RWPE1 (cell line): ENCODE measurements at regions not wholly inside any gene's neighbourhood (a gene's known extent, or its start where the extent isn't known, plus 50 kb on each side); places are given as distances from the start of the nearest gene placed in this dataset.

ENCODE experiments used
- CTCF ChIA-PET: fragments of 350-600 bp; sonication (Branson Sonifier 250); formaldehyde crosslinking; extraction: SDS; loops from one replicate; lab custom pipeline; 2021; lab: Yijun Ruan, JAX
- POLR2A ChIA-PET: fragments of 400-600 bp; formaldehyde crosslinking; extraction: SDS; loops from one replicate; lab custom pipeline; 2020; ENCODE audit warnings: antibody characterized with exemption; ENCODE audit not compliant: low non-redundant PET; lab: Yijun Ruan, JAX
- DNase-seq: peaks from one replicate; pipeline ENCODE4 v3.0.0; 2012; ENCODE audit warnings: low spot score
- H3K27ac ChIP-seq: fragments of 450-650 bp; 2 replicates; pipeline ENCODE4 v1.5.1; 2017
- TF ChIP-seq, protein P1 (sequence below): fragments of 450-650 bp; conservative IDR thresholded peaks from 2 replicates; pipeline ENCODE4 v1.5.1; 2017; ENCODE audit warnings: low read depth, mild to moderate bottlenecking

DNA sequence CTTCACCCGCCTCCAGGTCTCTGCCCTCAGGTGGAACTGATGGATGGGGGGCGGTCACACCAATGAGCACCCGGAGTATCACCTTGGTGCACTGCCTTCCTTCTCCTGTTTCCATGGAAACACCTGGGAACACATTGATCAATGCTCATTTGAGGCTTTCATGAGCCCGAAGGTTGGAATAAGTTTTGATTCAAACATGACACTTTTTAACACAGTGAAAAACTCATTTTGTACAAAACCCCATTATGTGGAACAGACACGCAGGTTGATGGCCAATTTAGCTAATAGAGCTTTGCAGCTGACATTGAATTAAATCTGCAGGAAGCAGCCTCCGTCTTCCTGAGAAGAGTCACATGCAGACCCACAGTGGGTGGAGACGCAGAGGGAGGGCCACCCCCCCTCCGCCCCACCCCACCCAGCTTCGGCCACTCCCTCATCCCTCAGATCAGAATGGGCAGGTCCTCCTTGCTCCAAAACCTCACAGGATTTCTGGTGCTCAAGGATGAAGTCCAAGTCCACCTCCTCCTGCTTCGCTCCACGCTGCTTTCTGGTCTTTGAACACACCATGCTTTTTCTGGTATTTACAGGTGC is 96.0 kb upstream of the MYCN start:
- CTCF ChIA-PET, result no interaction called here
- TF ChIP-seq, protein P1, sequence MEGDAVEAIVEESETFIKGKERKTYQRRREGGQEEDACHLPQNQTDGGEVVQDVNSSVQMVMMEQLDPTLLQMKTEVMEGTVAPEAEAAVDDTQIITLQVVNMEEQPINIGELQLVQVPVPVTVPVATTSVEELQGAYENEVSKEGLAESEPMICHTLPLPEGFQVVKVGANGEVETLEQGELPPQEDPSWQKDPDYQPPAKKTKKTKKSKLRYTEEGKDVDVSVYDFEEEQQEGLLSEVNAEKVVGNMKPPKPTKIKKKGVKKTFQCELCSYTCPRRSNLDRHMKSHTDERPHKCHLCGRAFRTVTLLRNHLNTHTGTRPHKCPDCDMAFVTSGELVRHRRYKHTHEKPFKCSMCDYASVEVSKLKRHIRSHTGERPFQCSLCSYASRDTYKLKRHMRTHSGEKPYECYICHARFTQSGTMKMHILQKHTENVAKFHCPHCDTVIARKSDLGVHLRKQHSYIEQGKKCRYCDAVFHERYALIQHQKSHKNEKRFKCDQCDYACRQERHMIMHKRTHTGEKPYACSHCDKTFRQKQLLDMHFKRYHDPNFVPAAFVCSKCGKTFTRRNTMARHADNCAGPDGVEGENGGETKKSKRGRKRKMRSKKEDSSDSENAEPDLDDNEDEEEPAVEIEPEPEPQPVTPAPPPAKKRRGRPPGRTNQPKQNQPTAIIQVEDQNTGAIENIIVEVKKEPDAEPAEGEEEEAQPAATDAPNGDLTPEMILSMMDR, result no peak
- POLR2A ChIA-PET, result no interaction called here
- H3K27ac ChIP-seq, result no peak overlapping the region
- no peak for DNase-seq

DNA sequence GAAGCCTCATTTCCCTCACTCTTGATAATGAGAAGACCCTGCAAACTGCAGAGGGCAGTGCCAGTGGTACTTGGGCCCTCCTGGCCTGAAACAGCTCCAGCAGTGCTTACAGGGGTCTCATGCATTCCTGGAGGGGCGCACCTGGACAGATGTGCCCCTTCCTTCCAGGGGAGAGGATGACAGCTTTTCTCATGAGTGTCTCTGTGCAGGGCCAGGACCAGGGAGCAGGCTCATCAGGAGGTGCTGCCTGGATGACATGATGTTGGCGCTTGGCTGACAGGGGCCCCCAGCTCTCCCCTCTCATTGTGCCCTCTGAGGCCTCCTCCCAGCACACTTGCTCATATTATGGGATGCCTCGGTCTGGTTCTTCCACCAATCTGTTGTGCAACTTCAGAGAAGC is 95.1 kb upstream of the MYCN start:
- CTCF ChIA-PET, result interaction anchor here (0.6 kb wide), 1 partner anchor 68 kb away, joined by 3 read pairs; no protein-coding TSS in a partner anchor
- no peak for DNase-seq
- H3K27ac ChIP-seq, result no peak overlapping the region
- POLR2A ChIA-PET, result no interaction called here
- TF ChIP-seq, protein P1, result no peak

DNA sequence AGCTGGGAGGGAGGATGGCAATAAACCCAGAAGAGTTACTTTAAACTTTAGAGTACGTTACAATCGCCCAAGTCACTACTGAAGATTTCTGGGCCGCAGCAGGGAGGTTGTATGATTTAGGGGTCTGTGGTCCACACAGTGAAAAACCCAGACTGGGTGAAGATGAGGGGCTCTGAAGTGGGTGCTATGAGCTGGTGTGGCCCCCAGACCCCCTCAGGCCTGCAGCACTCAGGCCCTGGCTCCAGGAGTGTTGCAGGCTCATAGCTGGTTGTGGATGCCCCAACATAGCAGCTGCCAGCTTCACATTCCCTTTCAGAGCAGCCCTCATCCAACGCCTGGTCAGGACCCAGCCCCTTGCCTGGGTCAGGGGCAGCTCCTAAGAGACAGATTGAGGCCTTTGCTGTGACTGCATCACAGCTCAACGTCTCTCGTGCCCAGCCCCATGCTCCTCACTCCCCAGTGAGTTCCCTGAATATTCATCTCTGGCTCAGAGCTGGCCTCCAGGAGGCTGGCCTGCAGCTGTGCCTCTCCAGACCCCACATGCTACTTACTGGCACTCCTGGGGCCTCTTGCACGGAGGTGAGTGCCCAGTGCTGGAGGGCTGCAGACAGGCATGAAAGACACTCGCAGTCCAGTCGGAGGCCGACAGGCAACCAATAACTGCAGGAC is 94.5 kb upstream of the MYCN start:
- CTCF ChIA-PET, result interaction anchor here (0.6 kb wide), 1 partner anchor 68 kb away, joined by 3 read pairs; no protein-coding TSS in a partner anchor

DNA sequence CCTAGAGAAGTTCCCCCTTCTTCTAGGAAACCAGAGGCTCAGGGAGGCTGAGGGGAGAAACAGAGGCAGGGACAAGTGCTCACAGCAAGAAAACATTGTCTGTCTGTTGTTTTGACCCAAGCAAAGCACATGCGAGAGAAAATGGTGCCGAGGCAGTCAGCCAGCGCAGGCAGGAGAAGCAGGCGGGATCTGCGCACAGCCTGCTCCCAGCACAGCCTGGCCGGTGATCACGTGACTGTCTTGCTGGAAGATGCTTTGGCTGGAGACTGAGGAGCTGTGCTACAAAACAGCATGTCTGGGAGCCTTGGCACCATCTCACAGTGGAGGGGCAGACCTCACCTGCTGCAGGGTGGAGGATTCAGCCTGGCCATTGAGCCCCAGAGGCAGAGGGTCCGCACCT is 93.7 kb upstream of the MYCN start:
- ChIA-PET POLR2A (no interaction called here), CTCF (no interaction called here)
- no peak overlapping the region for H3K27ac ChIP-seq
- no peak for DNase-seq
- TF ChIP-seq, protein P1, result no peak

More for the DNA sequence above, 94.5 kb upstream of the MYCN start:
- TF ChIP-seq, protein P1, result no peak
- POLR2A ChIA-PET, result no interaction called here
- no peak for DNase-seq
- no peak overlapping the region for H3K27ac ChIP-seq

DNA sequence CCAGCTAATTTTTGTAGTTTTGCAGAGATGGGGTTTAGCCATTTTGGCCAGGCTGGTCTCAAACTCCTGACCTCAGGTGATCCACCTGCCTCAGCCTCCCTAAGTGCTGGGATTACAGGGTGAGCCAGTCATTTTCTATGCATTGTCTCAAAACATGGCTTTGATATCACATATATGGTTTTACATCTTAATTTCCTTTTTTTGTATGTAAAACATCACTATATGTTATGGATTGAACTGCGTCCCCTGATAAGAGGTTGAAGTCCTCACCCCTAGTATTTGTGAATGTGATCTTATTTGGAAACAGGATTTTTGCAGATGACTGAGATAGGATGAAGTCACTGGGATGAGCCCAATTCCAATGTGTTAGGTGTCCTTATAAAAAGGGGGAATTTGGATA is 89.8 kb upstream of the MYCN start:
- H3K27ac ChIP-seq, result no peak overlapping the region
- CTCF ChIA-PET, result interaction anchor here (0.7 kb wide), 1 partner anchor 175 kb away, joined by 3 read pairs; no protein-coding TSS in a partner anchor
- TF ChIP-seq, protein P1, result no peak
- POLR2A ChIA-PET, result no interaction called here
- no peak for DNase-seq

DNA sequence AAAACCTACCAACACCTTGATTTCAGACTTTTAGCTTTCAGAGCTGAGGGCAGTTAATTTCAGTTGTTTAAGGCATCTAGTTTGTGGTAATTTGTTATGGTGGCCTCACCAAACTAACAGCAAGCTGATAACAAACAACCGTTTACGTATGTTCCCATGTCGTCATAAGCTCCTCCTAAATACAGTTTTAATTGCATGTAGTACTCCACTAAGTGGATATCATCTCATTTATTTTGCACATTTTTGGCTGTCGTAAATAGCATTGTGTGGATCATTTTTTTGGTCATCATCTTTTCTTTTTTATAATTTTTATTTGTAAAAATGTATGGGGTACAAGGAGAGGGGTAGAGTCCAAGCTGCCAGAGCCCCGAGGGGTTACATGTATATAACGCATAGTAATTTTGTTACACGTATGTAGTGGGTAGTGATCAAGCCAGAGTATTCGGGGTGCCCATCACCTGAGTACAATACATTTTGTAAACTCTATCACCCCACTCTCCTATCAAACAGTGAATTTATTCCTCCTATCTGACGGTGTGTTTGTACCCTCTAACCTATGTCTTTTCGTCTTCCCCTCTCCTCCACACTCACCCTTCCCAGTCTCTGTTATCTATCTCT is 89.2 kb upstream of the MYCN start:
- H3K27ac ChIP-seq, result no peak overlapping the region
- TF ChIP-seq, protein P1, result no peak
- CTCF ChIA-PET, result interaction anchor here (0.6 to 0.7 kb wide), 2 partner anchors 213 to 614 kb away, joined by 3 to 6 read pairs; no protein-coding TSS in a partner anchor
- POLR2A ChIA-PET, result no interaction called here
- DNase-seq, result no peak
